Endothelial cell of umbilical vein (primary cell): ENCODE measurements at regions not wholly inside any gene's neighbourhood (a gene's known extent, or its start where the extent isn't known, plus 50 kb on each side); places are given as distances from the start of the nearest gene placed in this dataset.

ENCODE experiments used
- BruUV-seq: library from RNA; stranded (reverse); fragments of 400-500 nt; replicated peaks from 2 replicates; lab custom pipeline; 2021; lab: Mats Ljungman, UMichigan
- CTCF ChIA-PET: fragments of 300-600, 350-600 bp; sonication (Branson Sonifier 250); formaldehyde crosslinking; loops from one replicate; lab custom pipeline; 2021; ENCODE audit warnings: antibody characterized with exemption, inconsistent platforms; lab: Charles Lee
- POLR2A ChIA-PET: fragments of 300-600, 350-600 bp; sonication (Branson Sonifier 250); formaldehyde crosslinking; loops from one replicate; lab custom pipeline; 2021; ENCODE audit warnings: antibody characterized with exemption, inconsistent platforms; lab: Charles Lee
- DNase-seq: peaks from one replicate; pipeline ENCODE4 v3.0.0-alpha.2; 2011; ENCODE audit warnings: low read depth, low spot score
- FAIRE-seq: peaks from 2 replicates; lab custom pipeline; 2011; peaks lifted over from hg19 to GRCh38; lab: Jason Lieb, UNC
- H2AFZ ChIP-seq: 2 replicates; pipeline ENCODE4 v1.6.0; 2012; ENCODE audit warnings: low read depth, low read length, control low read depth, inconsistent platforms
- H3K27ac ChIP-seq: 2 replicates; pipeline ENCODE4 v1.5.1; 2011; ENCODE audit warnings: low read depth, mild to moderate bottlenecking, control low read depth, low read length, moderate library complexity; ENCODE audit not compliant: insufficient read depth
- H3K27me3 ChIP-seq, 2 experiments: 2 replicates each; pipeline versions ENCODE4 v1.6.0 to v1.6.1; 2011; ENCODE audit warnings: low read length in 2 of 2, mixed read lengths in 1 of 2; ENCODE audit not compliant: control insufficient read depth in 2 of 2, insufficient read depth in 2 of 2
- H3K36me3 ChIP-seq, 2 experiments: 2 replicates in 1 of 2; 3 replicates in 1 of 2; pipeline ENCODE4 v1.5.1; 2011; ENCODE audit warnings: low read length in 2 of 2, mild to moderate bottlenecking in 1 of 2, moderate library complexity in 1 of 2; ENCODE audit not compliant: control insufficient read depth in 2 of 2, insufficient read depth in 2 of 2; ENCODE audit errors: extremely low read depth in 1 of 2
- H3K4me1 ChIP-seq: 3 replicates; pipeline ENCODE4 v1.5.1; 2011; ENCODE audit warnings: mild to moderate bottlenecking, low read length; ENCODE audit not compliant: control insufficient read depth, insufficient read depth; ENCODE audit errors: extremely low read depth
- H3K4me2 ChIP-seq: 2 replicates; pipeline ENCODE4 v1.6.1; 2011; ENCODE audit warnings: low read length, control low read depth, mixed read lengths; ENCODE audit not compliant: insufficient read depth
- H3K4me3 ChIP-seq, 3 experiments: fragments of 200-600 bp in 1 of 3; sonication (generic), shearing (Covaris generic) in 1 of 3; replicated peaks in 1 of 3; 2 replicates each; pipeline ENCODE4 v1.5.1; 2011 to 2016; ENCODE audit warnings: control low read depth in 3 of 3, low read length in 3 of 3, mild to moderate bottlenecking in 2 of 3, inconsistent platforms in 1 of 3, low read depth in 1 of 3, moderate library complexity in 1 of 3; ENCODE audit not compliant: insufficient read depth in 1 of 3
- H3K79me2 ChIP-seq: 2 replicates; pipeline ENCODE4 v1.6.0; 2012; ENCODE audit warnings: low read length, inconsistent platforms; ENCODE audit not compliant: control insufficient read depth, insufficient read depth
- H3K9ac ChIP-seq: replicated peaks from 2 replicates; pipeline ENCODE3; 2011; ENCODE audit warnings: low read length, control low read depth; ENCODE audit not compliant: insufficient read depth; ENCODE audit errors: extremely low read depth
- H3K9me1 ChIP-seq: replicated peaks from 3 replicates; pipeline ENCODE4 v1.6.0; 2011; ENCODE audit warnings: mild to moderate bottlenecking, low read length; ENCODE audit not compliant: control insufficient read depth, insufficient read depth; ENCODE audit errors: extremely low read depth
- H3K9me3 ChIP-seq: replicated peaks from 2 replicates; pipeline ENCODE4 v1.5.1; 2012; ENCODE audit warnings: low read length, inconsistent platforms; ENCODE audit not compliant: control insufficient read depth, insufficient read depth
- H4K20me1 ChIP-seq: replicated peaks from 2 replicates; pipeline ENCODE3; 2011; ENCODE audit warnings: mild to moderate bottlenecking, low read length; ENCODE audit not compliant: control insufficient read depth, insufficient read depth; ENCODE audit errors: extremely low read depth
- CTCF ChIP-seq, 2 donors: IDR thresholded peaks; 1 replicate in 1 of 2; 2 replicates in 1 of 2; pipeline ENCODE4 v1.5.1; 2011; ENCODE audit warnings: low read length in 2 of 2, mild to moderate bottlenecking in 2 of 2, moderate library complexity in 2 of 2, control low read depth in 1 of 2, inconsistent platforms in 1 of 2, low read depth in 1 of 2; ENCODE audit not compliant: insufficient read depth in 1 of 2; ENCODE audit errors: extremely low read depth in 1 of 2
- EZH2 ChIP-seq: IDR thresholded peaks from 2 replicates; pipeline ENCODE4 v1.6.1; 2012; ENCODE audit warnings: borderline replicate concordance, low read depth, mild to moderate bottlenecking, moderate library complexity, low read length, inconsistent platforms; ENCODE audit not compliant: severe bottlenecking
- FOS ChIP-seq: IDR thresholded peaks from 2 replicates; pipeline ENCODE4 v1.6.1; 2011; ENCODE audit warnings: mild to moderate bottlenecking, low read length, moderate library complexity, borderline replicate concordance; ENCODE audit not compliant: insufficient read depth
- GATA2 ChIP-seq: IDR thresholded peaks from 2 replicates; pipeline ENCODE4 v1.7.0; 2011; ENCODE audit warnings: low read depth, mild to moderate bottlenecking, moderate library complexity, mixed read lengths, low read length; ENCODE audit not compliant: insufficient read length, insufficient read depth
- JUN ChIP-seq: IDR thresholded peaks from 2 replicates; pipeline ENCODE4 v1.6.1; 2011; ENCODE audit warnings: borderline replicate concordance, low read depth; ENCODE audit not compliant: insufficient read length, insufficient read depth
- MAX ChIP-seq: IDR thresholded peaks from 2 replicates; pipeline ENCODE4 v1.6.1; 2011; ENCODE audit not compliant: insufficient read depth, insufficient read length
- MYC ChIP-seq: IDR thresholded peaks from one replicate; pipeline ENCODE4 v1.6.1; 2011; ENCODE audit warnings: mild to moderate bottlenecking, low read depth, low read length
- POLR2A ChIP-seq: IDR thresholded peaks from 2 replicates; pipeline ENCODE4 v1.6.1; 2012; ENCODE audit warnings: low read depth, mild to moderate bottlenecking, control low read depth, low read length
- POLR2AphosphoS5 ChIP-seq: IDR thresholded peaks from 2 replicates; pipeline ENCODE4 v1.6.1; 2012; ENCODE audit warnings: low read depth, mild to moderate bottlenecking, control low read depth, low read length, moderate library complexity; ENCODE audit not compliant: insufficient read depth
- dilution Hi-C: fragments of 300-500 bp; cut with MboI; formaldehyde crosslinking; loops from one replicate; pipeline ENCODE4 v1.15.0; 2019; ENCODE audit warnings: low sequenced_read_pairs; ENCODE audit not compliant: extremely low pct_ligation_motif_present
- intact Hi-C: fragments of 100-400 bp; cut with micrococcal nuclease; formaldehyde crosslinking; loops from one replicate; pipeline ENCODE4 v1.10.0; 2022

GRCh38 chr2:120528693-120529076 is 182.7 kb downstream of the INHBB start:
- no peak for FAIRE-seq
- TF ChIP-seq POLR2AphosphoS5 (no peak), CTCF (IDR thresholded peaks at IDR 0.05; ENCODE audit: extremely low read depth in 1 of 2, insufficient read depth in 1 of 2, low read depth in 1 of 2, low read length in 2 of 2) (no peak), GATA2 (no peak), JUN (no peak), MYC (no peak), EZH2 (no peak), FOS (no peak), MAX (no peak), POLR2A (no peak)

More at GRCh38 chr2:120528693-120529076, 182.7 kb downstream of the INHBB start:
- no peaks in the 10 kb centered on the region for H3K4me1 ChIP-seq
- no peaks in the 10 kb centered on the region for H3K9me1 ChIP-seq
- CTCF ChIA-PET = no interaction called here
- H3K27ac ChIP-seq = no peak overlapping the region
- H3K4me3 ChIP-seq = no peak overlapping the region
- H3K9me3 ChIP-seq = no peaks in the 10 kb centered on the region
- POLR2A ChIA-PET = no interaction called here
- no peaks in the 10 kb centered on the region for H3K79me2 ChIP-seq
- H3K36me3 ChIP-seq = no peaks in the 10 kb centered on the region
- H3K27me3 ChIP-seq = peaks cover 36 to 45% of the 10 kb centered on the region in 2 experiments
- dilution Hi-C loops = no loop called here
- no peak overlapping the region for H3K9ac ChIP-seq
- no peak overlapping the region for H3K4me2 ChIP-seq
- no peaks in the 10 kb centered on the region for H4K20me1 ChIP-seq
- no TSS peak for BruUV-seq
- DNase-seq = no peak
- intact Hi-C loops = no loop called here
- no peak overlapping the region for H2AFZ ChIP-seq
